GM12892 (cell line): ENCODE measurements at regions not wholly inside any gene's neighbourhood (a gene's known extent, or its start where the extent isn't known, plus 50 kb on each side); places are given as distances from the start of the nearest gene placed in this dataset.

Experiments used
- POLR2A ChIP-seq: IDR thresholded peaks from 2 replicates; pipeline ENCODE4 v1.6.1; 2011; ENCODE audit warnings: low read depth, low read length, control low read depth
- POLR2AphosphoS5 ChIP-seq: IDR thresholded peaks from 2 replicates; pipeline ENCODE4 v1.6.1; 2011; ENCODE audit warnings: low read depth, low read length, control low read depth
- TAF1 ChIP-seq: IDR thresholded peaks from 2 replicates; pipeline ENCODE4 v1.6.1; 2011; ENCODE audit warnings: low read depth, mild to moderate bottlenecking, control low read depth, low read length, borderline replicate concordance

- no peak for TF ChIP-seq POLR2AphosphoS5
- TF ChIP-seq POLR2A = no peak
- TF ChIP-seq TAF1 = no peak
Observed at GRCh38 chr17:77508047-77508715, 367.4 kb downstream of the SEC14L1 start.
